ENCODE measurements at regions not wholly inside any gene's neighbourhood (a gene's known extent, or its start where the extent isn't known, plus 50 kb on each side); places are given as distances from the start of the nearest gene placed in this dataset.

GRCh38 chr14:104326848-104327247 is 188.5 kb downstream of the KIF26A start:
- ChIA-PET CTCF (no interaction called here), POLR2A (no interaction called here)
- intact Hi-C loops (cut with micrococcal nuclease): no loop called here
- H3K4me3 Mint-ChIP-seq: no peak overlapping the region
- H3K4me1 Mint-ChIP-seq: no peaks in the 10 kb centered on the region
- Histone ChIP-seq H3K36me3 (replicated peaks in 1 of 2; ENCODE audit: control extremely low read depth in 1 of 2, control insufficient read depth in 1 of 2, extremely low read depth in 1 of 2, insufficient read depth in 2 of 2, low read length in 1 of 2) (no peaks in the 10 kb centered on the region), H3K9ac (ENCODE audit: low read length) (no peak overlapping the region), H3K4me1 (ENCODE audit: control insufficient read depth in 2 of 2, insufficient read depth in 2 of 2, low read length in 2 of 2) (no peaks in the 10 kb centered on the region), H2AFZ (ENCODE audit: insufficient read depth, low read depth, low read length, poor library complexity, severe bottlenecking) (no peak overlapping the region), H3K27me3 (replicated peaks in 1 of 4; ENCODE audit: control extremely low read depth in 1 of 4, control insufficient read depth in 3 of 4, insufficient read depth in 4 of 4, low read length in 3 of 4) (no peaks in the 10 kb centered on the region), H3K4me3 (ENCODE audit: control extremely low read depth in 1 of 5, extremely low read depth in 1 of 5, insufficient read depth in 1 of 5, low read depth in 2 of 5, low read length in 4 of 5) (no peak overlapping the region), H3K27ac (ENCODE audit: low read length in 2 of 2) (no peak overlapping the region), H4K20me1 (ENCODE audit: control insufficient read depth, insufficient read depth, low read length, poor library complexity, severe bottlenecking) (no peaks in the 10 kb centered on the region), H3K4me2 (replicated peaks; ENCODE audit: low read depth, low read length, poor library complexity, severe bottlenecking) (no peak overlapping the region), H3K9me3 (ENCODE audit: control extremely low read depth in 1 of 3, control insufficient read depth in 2 of 3, insufficient read depth in 1 of 3, low read length in 2 of 3) (peaks cover 0 to 15% (median 8%) of the 10 kb centered on the region in 3 donors), H3K79me2 (ENCODE audit: control insufficient read depth, insufficient read depth, low read length) (no peaks in the 10 kb centered on the region)
- ATAC-seq (ENCODE audit: low read depth) (no peak), DNase-seq (no peak)
- peaks cover 4% of the 10 kb centered on the region for H3K27me3 Mint-ChIP-seq
- no peaks in the 10 kb centered on the region for H3K9me3 Mint-ChIP-seq (ENCODE audit: insufficient read depth)
- TF ChIP-seq CTCF (IDR thresholded peaks at IDR 0.05) (no peak), EZH2 (IDR thresholded peaks at IDR 0.05; ENCODE audit: borderline replicate concordance, insufficient read depth, low read depth, low read length, poor library complexity, severe bottlenecking) (no peak)
- 85% methylated on average over 10 of the region's 10 CpGs for WGBS (ENCODE audit: insufficient coverage)
- no peak overlapping the region for H3K27ac Mint-ChIP-seq

GRCh38 chr14:104328607-104329006 is 190.2 kb downstream of the KIF26A start:
- Histone ChIP-seq H3K36me3 (replicated peaks in 1 of 2; ENCODE audit: control extremely low read depth in 1 of 2, control insufficient read depth in 1 of 2, extremely low read depth in 1 of 2, insufficient read depth in 2 of 2, low read length in 1 of 2) (no peaks in the 10 kb centered on the region), H3K9me3 (ENCODE audit: control extremely low read depth in 1 of 3, control insufficient read depth in 2 of 3, insufficient read depth in 1 of 3, low read length in 2 of 3) (peaks cover 0 to 30% (median 8%) of the 10 kb centered on the region in 3 donors), H3K27ac (ENCODE audit: low read length in 2 of 2) (no peak overlapping the region), H4K20me1 (ENCODE audit: control insufficient read depth, insufficient read depth, low read length, poor library complexity, severe bottlenecking) (no peaks in the 10 kb centered on the region), H3K9ac (ENCODE audit: low read length) (no peak overlapping the region), H3K27me3 (replicated peaks in 1 of 4; ENCODE audit: control extremely low read depth in 1 of 4, control insufficient read depth in 3 of 4, insufficient read depth in 4 of 4, low read length in 3 of 4) (no peaks in the 10 kb centered on the region), H3K4me3 (ENCODE audit: control extremely low read depth in 1 of 5, extremely low read depth in 1 of 5, insufficient read depth in 1 of 5, low read depth in 2 of 5, low read length in 4 of 5) (no peak overlapping the region), H3K4me2 (replicated peaks; ENCODE audit: low read depth, low read length, poor library complexity, severe bottlenecking) (no peak overlapping the region), H2AFZ (ENCODE audit: insufficient read depth, low read depth, low read length, poor library complexity, severe bottlenecking) (no peak overlapping the region), H3K4me1 (ENCODE audit: control insufficient read depth in 2 of 2, insufficient read depth in 2 of 2, low read length in 2 of 2) (no peaks in the 10 kb centered on the region), H3K79me2 (ENCODE audit: control insufficient read depth, insufficient read depth, low read length) (no peaks in the 10 kb centered on the region)
- Mint-ChIP-seq H3K4me1 (no peaks in the 10 kb centered on the region), H3K27ac (no peak overlapping the region), H3K27me3 (no peaks in the 10 kb centered on the region), H3K4me3 (no peak overlapping the region), H3K9me3 (ENCODE audit: insufficient read depth) (no peaks in the 10 kb centered on the region)
- WGBS (ENCODE audit: insufficient coverage): 93% methylated on average over 5 of the region's 5 CpGs
- POLR2A ChIA-PET: no interaction called here
- intact Hi-C loops (cut with micrococcal nuclease): no loop called here
- DNase-seq (no peak), ATAC-seq (ENCODE audit: low read depth) (no peak)
- TF ChIP-seq EZH2 (IDR thresholded peaks at IDR 0.05; ENCODE audit: borderline replicate concordance, insufficient read depth, low read depth, low read length, poor library complexity, severe bottlenecking) (no peak), CTCF (IDR thresholded peaks at IDR 0.05) (no peak)
- CTCF ChIA-PET: no interaction called here
